GM12865 (cell line): ENCODE measurements at regions not wholly inside any gene's neighbourhood (a gene's known extent, or its start where the extent isn't known, plus 50 kb on each side); places are given as distances from the start of the nearest gene placed in this dataset.

Source experiments
- DNase-seq: peaks from one replicate; pipeline ENCODE4 v3.0.0; 2010; ENCODE audit warnings: low read depth
- H3K4me3 ChIP-seq: 2 replicates; pipeline ENCODE4 v1.5.1; 2011; ENCODE audit warnings: mild to moderate bottlenecking, low read depth, low read length, control low read depth
- TF ChIP-seq, protein P1 (sequence below): IDR thresholded peaks from 2 replicates; pipeline ENCODE4 v1.5.1; 2011; ENCODE audit warnings: low read length, control low read depth, low read depth, inconsistent platforms; ENCODE audit not compliant: insufficient read depth; ENCODE audit errors: missing control alignments

DNA sequence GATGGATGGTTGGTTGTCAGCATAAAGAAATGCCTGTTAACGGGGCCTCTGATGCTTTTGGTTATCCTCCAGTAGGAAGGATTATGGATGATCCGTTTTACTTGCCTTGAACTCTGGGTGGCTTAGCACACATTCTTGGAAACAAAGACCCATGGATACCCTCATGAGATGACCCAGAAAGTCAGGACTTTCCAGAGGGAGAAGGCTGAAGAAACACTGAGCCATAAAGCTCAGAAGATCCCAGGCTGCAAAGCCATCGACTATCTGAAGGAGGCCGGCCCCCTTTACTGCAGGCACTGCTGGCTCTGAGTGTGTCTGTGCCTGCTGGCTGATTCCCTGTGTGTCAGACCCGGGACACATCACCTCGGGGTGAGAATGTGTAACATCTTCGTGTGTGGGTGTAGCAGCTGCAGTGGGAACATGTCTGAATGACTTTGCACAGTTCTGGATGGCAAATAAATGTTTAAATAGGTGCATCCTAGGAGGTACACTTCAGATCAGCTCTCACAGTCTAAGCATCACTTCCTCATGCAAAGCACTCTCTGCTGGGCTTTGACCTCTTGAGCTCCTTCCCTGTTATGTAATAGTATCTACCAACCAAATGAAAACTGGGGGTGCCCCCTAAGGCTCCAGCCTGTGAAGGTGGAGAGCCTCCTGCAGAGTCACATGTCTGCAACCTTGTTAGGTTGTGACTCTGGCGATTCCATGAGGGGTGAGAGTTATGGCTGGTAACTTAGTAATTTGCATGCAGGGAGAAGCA lies 1084.9 kb downstream of the TBC1D22A start:
- no peak for DNase-seq
- no peak overlapping the region for H3K4me3 ChIP-seq
- TF ChIP-seq, protein P1, sequence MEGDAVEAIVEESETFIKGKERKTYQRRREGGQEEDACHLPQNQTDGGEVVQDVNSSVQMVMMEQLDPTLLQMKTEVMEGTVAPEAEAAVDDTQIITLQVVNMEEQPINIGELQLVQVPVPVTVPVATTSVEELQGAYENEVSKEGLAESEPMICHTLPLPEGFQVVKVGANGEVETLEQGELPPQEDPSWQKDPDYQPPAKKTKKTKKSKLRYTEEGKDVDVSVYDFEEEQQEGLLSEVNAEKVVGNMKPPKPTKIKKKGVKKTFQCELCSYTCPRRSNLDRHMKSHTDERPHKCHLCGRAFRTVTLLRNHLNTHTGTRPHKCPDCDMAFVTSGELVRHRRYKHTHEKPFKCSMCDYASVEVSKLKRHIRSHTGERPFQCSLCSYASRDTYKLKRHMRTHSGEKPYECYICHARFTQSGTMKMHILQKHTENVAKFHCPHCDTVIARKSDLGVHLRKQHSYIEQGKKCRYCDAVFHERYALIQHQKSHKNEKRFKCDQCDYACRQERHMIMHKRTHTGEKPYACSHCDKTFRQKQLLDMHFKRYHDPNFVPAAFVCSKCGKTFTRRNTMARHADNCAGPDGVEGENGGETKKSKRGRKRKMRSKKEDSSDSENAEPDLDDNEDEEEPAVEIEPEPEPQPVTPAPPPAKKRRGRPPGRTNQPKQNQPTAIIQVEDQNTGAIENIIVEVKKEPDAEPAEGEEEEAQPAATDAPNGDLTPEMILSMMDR = no peak

DNA sequence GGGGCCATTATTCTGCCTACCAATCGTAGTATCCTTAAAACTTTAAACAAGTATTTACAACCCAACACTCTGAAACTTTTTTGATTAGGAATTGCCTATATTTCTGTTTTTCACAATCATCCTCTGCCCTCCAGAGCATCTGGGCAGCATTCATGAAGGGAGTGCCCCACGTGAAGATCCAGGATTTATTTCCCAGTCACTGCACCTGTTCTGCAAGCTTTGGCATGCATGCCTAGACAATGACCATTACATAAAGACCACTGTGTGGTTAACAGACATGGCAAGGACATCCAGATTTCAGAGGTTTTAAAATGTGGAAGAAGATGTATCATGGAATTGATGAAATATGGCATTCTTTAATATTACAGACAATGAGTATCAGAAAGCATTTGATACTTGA lies 1083.8 kb downstream of the TBC1D22A start:
- TF ChIP-seq, protein P1 = no peak
- no peak overlapping the region for H3K4me3 ChIP-seq
- no peak for DNase-seq

DNA sequence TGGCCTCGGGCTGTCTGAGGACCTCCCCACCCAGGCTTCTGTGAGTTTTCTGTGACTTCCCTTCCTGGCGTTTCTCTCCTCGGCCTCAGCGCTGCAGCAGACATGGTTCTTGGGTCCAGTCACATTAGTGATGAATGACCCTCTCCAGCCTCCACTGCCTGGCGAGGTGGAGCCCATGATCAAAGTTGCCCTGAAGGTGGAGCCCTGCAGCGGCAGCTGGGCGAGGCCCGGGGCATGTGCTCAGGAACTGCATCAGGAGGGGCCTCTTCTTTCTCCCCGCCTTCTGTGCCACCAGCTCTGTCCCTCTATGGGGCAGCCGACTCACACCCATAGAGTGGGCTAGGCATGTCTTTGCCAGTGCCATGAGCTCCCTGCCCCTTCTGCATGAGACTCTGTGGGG lies 1079.7 kb downstream of the TBC1D22A start:
- no peak for DNase-seq
- TF ChIP-seq, protein P1 = no peak
- H3K4me3 ChIP-seq = no peak overlapping the region

DNA sequence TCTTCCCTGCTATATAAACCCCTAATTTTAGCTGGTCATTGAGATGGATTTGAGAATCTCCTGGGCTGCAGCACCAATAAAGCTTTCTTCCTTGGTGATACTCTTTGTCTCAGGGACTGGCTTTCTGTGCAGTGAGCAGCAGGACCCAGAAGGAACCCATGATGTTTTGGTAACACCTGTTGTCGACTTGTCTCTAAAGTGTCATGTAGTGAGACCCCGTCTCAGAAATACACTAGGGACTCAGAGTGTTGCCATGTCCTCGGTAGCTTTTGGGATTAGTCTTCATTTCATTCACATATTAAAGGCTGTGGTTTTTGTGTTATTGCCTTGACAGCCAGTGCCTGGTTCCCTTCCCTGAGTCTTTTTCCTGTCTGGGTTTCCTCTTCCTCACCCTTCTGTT lies 1078.7 kb downstream of the TBC1D22A start:
- TF ChIP-seq, protein P1 = no peak
- H3K4me3 ChIP-seq = no peak overlapping the region
- DNase-seq = no peak

DNA sequence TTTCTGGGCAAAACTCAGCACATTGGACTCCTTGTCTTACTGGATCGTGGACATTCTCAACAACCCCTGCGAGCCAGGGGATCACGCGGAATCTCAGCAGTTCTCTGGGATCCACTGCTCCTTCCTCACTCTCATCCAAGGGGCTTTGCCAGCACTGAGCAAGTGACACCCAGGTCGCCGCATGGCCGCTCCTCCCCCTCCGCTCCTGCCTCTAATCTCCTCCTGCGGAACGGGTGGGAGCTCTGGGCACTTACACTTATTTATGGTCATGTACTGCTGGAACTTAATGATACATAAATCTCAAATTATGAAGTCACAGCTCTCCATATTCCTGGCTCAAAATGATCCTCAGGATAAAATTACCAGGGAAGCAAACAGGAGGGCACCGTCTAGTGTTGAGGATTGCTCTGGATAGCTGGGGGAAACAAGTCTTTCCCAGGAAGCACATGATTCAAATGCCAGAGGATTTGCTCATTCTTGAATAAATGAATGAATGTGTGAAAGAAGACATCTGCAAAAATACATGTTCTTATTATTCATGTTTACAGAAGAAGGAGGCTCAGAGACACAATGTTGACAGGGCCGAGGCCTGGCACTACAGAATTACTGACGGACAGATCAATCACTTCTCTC lies 1077.3 kb downstream of the TBC1D22A start:
- no peak for DNase-seq
- no peak overlapping the region for H3K4me3 ChIP-seq
- TF ChIP-seq, protein P1 = no peak

DNA sequence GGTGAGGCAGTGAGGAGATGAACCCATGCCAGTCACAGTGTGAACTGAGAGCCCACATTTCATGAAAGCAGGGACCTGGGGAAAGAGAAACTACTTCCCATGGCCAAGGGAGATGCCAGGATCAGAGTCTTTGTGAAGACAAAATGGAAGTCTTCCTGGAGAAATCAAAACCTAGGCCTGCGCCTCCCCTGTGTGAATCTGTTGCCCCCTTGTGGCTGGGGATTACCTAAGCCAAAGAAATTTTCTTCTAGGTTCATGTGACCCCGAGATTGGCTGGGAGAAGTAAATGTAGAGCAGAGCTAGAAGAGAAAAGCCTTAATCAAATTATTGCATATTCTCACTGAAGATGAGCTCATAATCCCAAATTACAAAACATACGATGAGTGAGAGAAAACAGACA lies 1075.3 kb downstream of the TBC1D22A start:
- no peak overlapping the region for H3K4me3 ChIP-seq
- peak; percentile 38 for DNase-seq
- TF ChIP-seq, protein P1 = peak; percentile 27
